ENCODE measurements at regions not wholly inside any gene's neighbourhood (a gene's known extent, or its start where the extent isn't known, plus 50 kb on each side); places are given as distances from the start of the nearest gene placed in this dataset.

GRCh38 chr4:120352739-120353138, 286.1 kb upstream of the MAD2L1 start:
- Histone ChIP-seq H3K4me1 (ENCODE audit: control insufficient read depth, insufficient read depth, low read length) (no peaks in the 10 kb centered on the region), H3K9me3 (ENCODE audit: control insufficient read depth, insufficient read depth, low read depth, low read length) (no peaks in the 10 kb centered on the region), H3K27ac (ENCODE audit: low read length) (no peak overlapping the region), H3K27me3 (ENCODE audit: control insufficient read depth, insufficient read depth, low read length) (no peaks in the 10 kb centered on the region), H3K4me3 (ENCODE audit: low read depth in 2 of 2, low read length in 2 of 2) (no peak overlapping the region), H3K36me3 (ENCODE audit: control insufficient read depth, insufficient read depth, low read length) (no peaks in the 10 kb centered on the region)
- no peak for TF ChIP-seq SIN3A (IDR thresholded peaks at IDR 0.05; ENCODE audit: borderline replicate concordance, insufficient read depth, low read depth, low read length)
- no peak for TF ChIP-seq TCF7L2 (IDR thresholded peaks at IDR 0.05; ENCODE audit: low read depth, low read length)
- no peak for TF ChIP-seq POLR2AphosphoS5 (IDR thresholded peaks at IDR 0.05; ENCODE audit: low read depth, low read length)
- TF ChIP-seq CTCF (IDR thresholded peaks at IDR 0.05) = no peak
- TF ChIP-seq, protein P1, sequence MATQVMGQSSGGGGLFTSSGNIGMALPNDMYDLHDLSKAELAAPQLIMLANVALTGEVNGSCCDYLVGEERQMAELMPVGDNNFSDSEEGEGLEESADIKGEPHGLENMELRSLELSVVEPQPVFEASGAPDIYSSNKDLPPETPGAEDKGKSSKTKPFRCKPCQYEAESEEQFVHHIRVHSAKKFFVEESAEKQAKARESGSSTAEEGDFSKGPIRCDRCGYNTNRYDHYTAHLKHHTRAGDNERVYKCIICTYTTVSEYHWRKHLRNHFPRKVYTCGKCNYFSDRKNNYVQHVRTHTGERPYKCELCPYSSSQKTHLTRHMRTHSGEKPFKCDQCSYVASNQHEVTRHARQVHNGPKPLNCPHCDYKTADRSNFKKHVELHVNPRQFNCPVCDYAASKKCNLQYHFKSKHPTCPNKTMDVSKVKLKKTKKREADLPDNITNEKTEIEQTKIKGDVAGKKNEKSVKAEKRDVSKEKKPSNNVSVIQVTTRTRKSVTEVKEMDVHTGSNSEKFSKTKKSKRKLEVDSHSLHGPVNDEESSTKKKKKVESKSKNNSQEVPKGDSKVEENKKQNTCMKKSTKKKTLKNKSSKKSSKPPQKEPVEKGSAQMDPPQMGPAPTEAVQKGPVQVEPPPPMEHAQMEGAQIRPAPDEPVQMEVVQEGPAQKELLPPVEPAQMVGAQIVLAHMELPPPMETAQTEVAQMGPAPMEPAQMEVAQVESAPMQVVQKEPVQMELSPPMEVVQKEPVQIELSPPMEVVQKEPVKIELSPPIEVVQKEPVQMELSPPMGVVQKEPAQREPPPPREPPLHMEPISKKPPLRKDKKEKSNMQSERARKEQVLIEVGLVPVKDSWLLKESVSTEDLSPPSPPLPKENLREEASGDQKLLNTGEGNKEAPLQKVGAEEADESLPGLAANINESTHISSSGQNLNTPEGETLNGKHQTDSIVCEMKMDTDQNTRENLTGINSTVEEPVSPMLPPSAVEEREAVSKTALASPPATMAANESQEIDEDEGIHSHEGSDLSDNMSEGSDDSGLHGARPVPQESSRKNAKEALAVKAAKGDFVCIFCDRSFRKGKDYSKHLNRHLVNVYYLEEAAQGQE (IDR thresholded peaks at IDR 0.05; ENCODE audit: insufficient read depth in 1 of 2, low read depth in 2 of 2, low read length in 1 of 2) = no peak
- DNase-seq (ENCODE audit: low read depth, low spot score) (no peak), ATAC-seq (no peak)
- in situ Hi-C loops (cut with HindIII; ENCODE audit: low pct_unique_long_range_greater_than_20kb, low sequenced_read_pairs) (no loop called here), intact Hi-C loops (cut with micrococcal nuclease; ENCODE audit: unreplicated experiment) (no loop called here)
- ChIA-PET CTCF (no interaction called here), POLR2A (no interaction called here)
- BruUV-seq (replicated peaks) = no TSS peak

- no TSS peak for BruUV-seq (replicated peaks)
- TF ChIP-seq TCF7L2 (IDR thresholded peaks at IDR 0.05; ENCODE audit: low read depth, low read length) = no peak
- no peak for TF ChIP-seq POLR2AphosphoS5 (IDR thresholded peaks at IDR 0.05; ENCODE audit: low read depth, low read length)
- TF ChIP-seq, protein P1 (IDR thresholded peaks at IDR 0.05; ENCODE audit: insufficient read depth in 1 of 2, low read depth in 2 of 2, low read length in 1 of 2) = no peak
- no peak for TF ChIP-seq SIN3A (IDR thresholded peaks at IDR 0.05; ENCODE audit: borderline replicate concordance, insufficient read depth, low read depth, low read length)
- TF ChIP-seq CTCF (IDR thresholded peaks at IDR 0.05) = no peak
- ChIA-PET CTCF (no interaction called here), POLR2A (no interaction called here)
- no peaks in the 10 kb centered on the region for H3K9me3 ChIP-seq (ENCODE audit: control insufficient read depth, insufficient read depth, low read depth, low read length)
- ATAC-seq (no peak), DNase-seq (ENCODE audit: low read depth, low spot score) (no peak)
- H3K36me3 ChIP-seq (ENCODE audit: control insufficient read depth, insufficient read depth, low read length) = no peaks in the 10 kb centered on the region
- no peaks in the 10 kb centered on the region for H3K4me1 ChIP-seq (ENCODE audit: control insufficient read depth, insufficient read depth, low read length)
- no peaks in the 10 kb centered on the region for H3K27me3 ChIP-seq (ENCODE audit: control insufficient read depth, insufficient read depth, low read length)
- intact Hi-C loops (cut with micrococcal nuclease; ENCODE audit: unreplicated experiment) (no loop called here), in situ Hi-C loops (cut with HindIII; ENCODE audit: low pct_unique_long_range_greater_than_20kb, low sequenced_read_pairs) (no loop called here)
- no peak overlapping the region for H3K27ac ChIP-seq (ENCODE audit: low read length)
- no peak overlapping the region for H3K4me3 ChIP-seq (ENCODE audit: low read depth in 2 of 2, low read length in 2 of 2)
Measured at GRCh38 chr4:120348948-120349347, 282.3 kb upstream of the MAD2L1 start.

Data from Panc1 (cell line).